ENCODE measurements at regions not wholly inside any gene's neighbourhood (a gene's known extent, or its start where the extent isn't known, plus 50 kb on each side); places are given as distances from the start of the nearest gene placed in this dataset.
"Not testable (repeated sequence)": the region's sequence is repeated elsewhere in the genome, so short reads cannot be mapped to it uniquely, and the experiment has no call there.

- TF ChIP-seq, protein P1, sequence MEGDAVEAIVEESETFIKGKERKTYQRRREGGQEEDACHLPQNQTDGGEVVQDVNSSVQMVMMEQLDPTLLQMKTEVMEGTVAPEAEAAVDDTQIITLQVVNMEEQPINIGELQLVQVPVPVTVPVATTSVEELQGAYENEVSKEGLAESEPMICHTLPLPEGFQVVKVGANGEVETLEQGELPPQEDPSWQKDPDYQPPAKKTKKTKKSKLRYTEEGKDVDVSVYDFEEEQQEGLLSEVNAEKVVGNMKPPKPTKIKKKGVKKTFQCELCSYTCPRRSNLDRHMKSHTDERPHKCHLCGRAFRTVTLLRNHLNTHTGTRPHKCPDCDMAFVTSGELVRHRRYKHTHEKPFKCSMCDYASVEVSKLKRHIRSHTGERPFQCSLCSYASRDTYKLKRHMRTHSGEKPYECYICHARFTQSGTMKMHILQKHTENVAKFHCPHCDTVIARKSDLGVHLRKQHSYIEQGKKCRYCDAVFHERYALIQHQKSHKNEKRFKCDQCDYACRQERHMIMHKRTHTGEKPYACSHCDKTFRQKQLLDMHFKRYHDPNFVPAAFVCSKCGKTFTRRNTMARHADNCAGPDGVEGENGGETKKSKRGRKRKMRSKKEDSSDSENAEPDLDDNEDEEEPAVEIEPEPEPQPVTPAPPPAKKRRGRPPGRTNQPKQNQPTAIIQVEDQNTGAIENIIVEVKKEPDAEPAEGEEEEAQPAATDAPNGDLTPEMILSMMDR (IDR thresholded peaks at IDR 0.05 in 2 of 3, conservative IDR thresholded peaks at IDR 0.05 in 1 of 3; ENCODE audit: borderline replicate concordance in 1 of 3, insufficient read depth in 1 of 3, low read depth in 2 of 3, low read length in 2 of 3) = not testable (repeated sequence)
- not testable (repeated sequence) for TF ChIP-seq POLR2AphosphoS5 (IDR thresholded peaks at IDR 0.05; ENCODE audit: low read depth, low read length); EZH2phosphoT487 (IDR thresholded peaks at IDR 0.05; ENCODE audit: borderline replicate concordance); EZH2 (IDR thresholded peaks at IDR 0.05); POLR2A (IDR thresholded peaks at IDR 0.05; ENCODE audit: borderline replicate concordance, extremely low read depth, insufficient read depth, insufficient read length); CEBPB (IDR thresholded peaks at IDR 0.05; ENCODE audit: low read depth); JUND (IDR thresholded peaks at IDR 0.05)
- TF ChIP-seq, protein P2, sequence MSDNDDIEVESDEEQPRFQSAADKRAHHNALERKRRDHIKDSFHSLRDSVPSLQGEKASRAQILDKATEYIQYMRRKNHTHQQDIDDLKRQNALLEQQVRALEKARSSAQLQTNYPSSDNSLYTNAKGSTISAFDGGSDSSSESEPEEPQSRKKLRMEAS (IDR thresholded peaks at IDR 0.05) = not testable (repeated sequence)
- TF ChIP-seq, protein P3, sequence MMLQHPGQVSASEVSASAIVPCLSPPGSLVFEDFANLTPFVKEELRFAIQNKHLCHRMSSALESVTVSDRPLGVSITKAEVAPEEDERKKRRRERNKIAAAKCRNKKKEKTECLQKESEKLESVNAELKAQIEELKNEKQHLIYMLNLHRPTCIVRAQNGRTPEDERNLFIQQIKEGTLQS (IDR thresholded peaks at IDR 0.05) = not testable (repeated sequence)
- TF ChIP-seq, protein P4, sequence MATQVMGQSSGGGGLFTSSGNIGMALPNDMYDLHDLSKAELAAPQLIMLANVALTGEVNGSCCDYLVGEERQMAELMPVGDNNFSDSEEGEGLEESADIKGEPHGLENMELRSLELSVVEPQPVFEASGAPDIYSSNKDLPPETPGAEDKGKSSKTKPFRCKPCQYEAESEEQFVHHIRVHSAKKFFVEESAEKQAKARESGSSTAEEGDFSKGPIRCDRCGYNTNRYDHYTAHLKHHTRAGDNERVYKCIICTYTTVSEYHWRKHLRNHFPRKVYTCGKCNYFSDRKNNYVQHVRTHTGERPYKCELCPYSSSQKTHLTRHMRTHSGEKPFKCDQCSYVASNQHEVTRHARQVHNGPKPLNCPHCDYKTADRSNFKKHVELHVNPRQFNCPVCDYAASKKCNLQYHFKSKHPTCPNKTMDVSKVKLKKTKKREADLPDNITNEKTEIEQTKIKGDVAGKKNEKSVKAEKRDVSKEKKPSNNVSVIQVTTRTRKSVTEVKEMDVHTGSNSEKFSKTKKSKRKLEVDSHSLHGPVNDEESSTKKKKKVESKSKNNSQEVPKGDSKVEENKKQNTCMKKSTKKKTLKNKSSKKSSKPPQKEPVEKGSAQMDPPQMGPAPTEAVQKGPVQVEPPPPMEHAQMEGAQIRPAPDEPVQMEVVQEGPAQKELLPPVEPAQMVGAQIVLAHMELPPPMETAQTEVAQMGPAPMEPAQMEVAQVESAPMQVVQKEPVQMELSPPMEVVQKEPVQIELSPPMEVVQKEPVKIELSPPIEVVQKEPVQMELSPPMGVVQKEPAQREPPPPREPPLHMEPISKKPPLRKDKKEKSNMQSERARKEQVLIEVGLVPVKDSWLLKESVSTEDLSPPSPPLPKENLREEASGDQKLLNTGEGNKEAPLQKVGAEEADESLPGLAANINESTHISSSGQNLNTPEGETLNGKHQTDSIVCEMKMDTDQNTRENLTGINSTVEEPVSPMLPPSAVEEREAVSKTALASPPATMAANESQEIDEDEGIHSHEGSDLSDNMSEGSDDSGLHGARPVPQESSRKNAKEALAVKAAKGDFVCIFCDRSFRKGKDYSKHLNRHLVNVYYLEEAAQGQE (IDR thresholded peaks at IDR 0.05; ENCODE audit: low read depth) = not testable (repeated sequence)
Observed at GRCh38 chr2:87494846-87495245, 253.0 kb upstream of the PLGLB2 start.
